ENCODE measurements at regions not wholly inside any gene's neighbourhood (a gene's known extent, or its start where the extent isn't known, plus 50 kb on each side); places are given as distances from the start of the nearest gene placed in this dataset.

DNA sequence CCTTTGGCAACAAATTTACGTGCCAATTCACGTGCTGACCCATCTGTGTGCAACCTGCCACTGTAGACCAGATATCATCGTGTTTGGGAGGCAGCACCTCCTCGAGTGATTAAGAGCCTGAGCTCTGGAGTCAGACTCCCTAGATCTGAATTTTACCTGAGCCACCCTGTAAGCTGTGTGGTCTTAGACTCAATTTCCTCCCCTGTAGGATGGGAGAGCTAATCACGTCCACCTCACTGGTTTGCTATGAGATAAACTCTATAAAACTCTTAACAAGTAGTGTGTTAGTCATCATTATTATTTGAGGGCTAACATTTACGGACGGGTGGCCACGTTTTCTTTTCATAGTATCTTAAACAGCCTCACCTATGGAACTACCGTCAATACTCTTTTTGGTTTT, 220.0 kb upstream of the ADAMTSL1 start:
- TF ChIP-seq, protein P1, sequence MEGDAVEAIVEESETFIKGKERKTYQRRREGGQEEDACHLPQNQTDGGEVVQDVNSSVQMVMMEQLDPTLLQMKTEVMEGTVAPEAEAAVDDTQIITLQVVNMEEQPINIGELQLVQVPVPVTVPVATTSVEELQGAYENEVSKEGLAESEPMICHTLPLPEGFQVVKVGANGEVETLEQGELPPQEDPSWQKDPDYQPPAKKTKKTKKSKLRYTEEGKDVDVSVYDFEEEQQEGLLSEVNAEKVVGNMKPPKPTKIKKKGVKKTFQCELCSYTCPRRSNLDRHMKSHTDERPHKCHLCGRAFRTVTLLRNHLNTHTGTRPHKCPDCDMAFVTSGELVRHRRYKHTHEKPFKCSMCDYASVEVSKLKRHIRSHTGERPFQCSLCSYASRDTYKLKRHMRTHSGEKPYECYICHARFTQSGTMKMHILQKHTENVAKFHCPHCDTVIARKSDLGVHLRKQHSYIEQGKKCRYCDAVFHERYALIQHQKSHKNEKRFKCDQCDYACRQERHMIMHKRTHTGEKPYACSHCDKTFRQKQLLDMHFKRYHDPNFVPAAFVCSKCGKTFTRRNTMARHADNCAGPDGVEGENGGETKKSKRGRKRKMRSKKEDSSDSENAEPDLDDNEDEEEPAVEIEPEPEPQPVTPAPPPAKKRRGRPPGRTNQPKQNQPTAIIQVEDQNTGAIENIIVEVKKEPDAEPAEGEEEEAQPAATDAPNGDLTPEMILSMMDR (conservative IDR thresholded peaks at IDR 0.05) = no peak
- no peak overlapping the region for H3K27ac ChIP-seq

DNA sequence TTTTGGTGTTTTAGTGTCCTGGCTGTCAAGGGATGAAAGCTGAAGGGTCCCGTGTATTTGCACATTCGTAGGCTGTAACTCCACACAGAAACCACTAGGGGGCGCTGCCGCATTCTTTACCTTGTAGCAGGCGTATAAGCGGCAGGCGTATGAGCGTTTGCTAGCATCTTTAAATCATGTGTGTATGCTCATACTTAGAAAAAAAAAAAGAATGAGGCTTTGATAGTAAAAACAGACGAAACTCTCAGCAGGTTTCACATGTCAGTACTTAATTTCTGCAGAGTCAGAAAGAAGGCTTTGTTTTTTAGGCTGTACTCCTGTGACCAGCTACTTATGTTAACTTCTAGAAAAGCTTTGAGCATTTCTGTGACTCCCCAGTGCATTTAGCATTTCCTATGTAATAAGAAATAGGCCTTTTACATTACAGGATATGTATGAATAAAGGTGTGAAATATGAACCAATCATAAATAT, 218.8 kb upstream of the ADAMTSL1 start:
- TF ChIP-seq, protein P1 (conservative IDR thresholded peaks at IDR 0.05) = peak; percentile 96
- H3K27ac ChIP-seq = no peak overlapping the region

DNA sequence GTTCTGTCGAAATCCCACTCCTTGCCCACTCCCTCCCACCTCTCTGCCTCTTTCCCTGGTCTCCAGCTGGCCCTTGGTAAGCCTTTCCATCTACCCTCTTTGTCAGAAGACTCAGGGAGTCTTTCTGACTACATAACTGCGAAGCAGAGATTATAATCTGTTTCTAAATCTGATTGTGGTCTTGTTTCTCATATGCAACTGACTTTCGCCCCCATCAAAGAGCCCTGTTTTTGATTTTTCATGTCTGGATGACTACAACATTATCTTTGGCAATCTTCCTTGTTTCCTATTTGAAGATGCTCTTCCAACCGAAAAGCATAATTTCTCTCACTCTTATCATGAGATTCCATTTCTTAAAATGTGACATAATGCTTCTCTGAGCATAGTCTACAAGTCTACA, 218.2 kb upstream of the ADAMTSL1 start:
- TF ChIP-seq, protein P1 (conservative IDR thresholded peaks at IDR 0.05) = no peak
- H3K27ac ChIP-seq = no peak overlapping the region

DNA sequence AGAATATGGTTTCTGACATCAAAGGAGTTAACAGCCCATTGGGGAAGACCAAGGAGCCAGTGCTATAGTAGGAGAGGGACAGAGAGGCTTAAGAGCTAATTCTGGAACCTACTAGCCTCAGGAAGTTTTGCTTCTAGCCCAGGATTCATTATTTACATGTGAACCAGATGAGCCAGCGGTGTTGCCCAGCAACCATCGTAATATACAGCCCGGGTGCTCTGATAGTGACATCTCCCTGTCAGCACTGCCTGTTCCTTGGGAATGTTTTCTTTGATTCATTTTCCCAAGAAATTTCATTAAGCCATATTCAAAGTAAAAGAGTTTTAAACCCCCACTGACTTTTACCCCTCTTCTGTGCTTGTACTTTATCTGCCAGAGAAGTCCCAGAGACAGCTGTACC, 217.4 kb upstream of the ADAMTSL1 start:
- TF ChIP-seq, protein P1 (conservative IDR thresholded peaks at IDR 0.05) = no peak
- no peak overlapping the region for H3K27ac ChIP-seq

DNA sequence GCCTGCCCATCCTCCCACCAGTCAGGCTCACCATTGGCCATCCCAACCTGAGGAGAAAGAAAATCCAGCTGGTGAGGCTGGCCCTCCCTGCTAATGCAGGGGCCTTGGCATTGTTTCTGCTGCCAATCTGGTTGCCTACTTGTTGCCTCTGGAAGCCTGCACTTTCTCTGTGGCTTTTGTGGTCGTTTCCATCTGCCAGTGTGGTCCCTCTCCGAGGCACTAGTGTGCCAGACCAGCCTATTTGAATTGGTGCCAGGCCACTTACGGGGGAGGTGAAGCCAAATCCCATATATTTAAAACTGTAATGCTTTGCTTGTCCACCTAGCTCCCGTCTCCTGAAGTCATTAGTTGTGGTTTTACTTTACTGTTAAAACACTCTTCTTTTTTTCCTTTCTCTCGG, 213.4 kb upstream of the ADAMTSL1 start:
- TF ChIP-seq, protein P1 (conservative IDR thresholded peaks at IDR 0.05) = no peak
- no peak overlapping the region; the same call in 1 of the 2 replicates for H3K27ac ChIP-seq

DNA sequence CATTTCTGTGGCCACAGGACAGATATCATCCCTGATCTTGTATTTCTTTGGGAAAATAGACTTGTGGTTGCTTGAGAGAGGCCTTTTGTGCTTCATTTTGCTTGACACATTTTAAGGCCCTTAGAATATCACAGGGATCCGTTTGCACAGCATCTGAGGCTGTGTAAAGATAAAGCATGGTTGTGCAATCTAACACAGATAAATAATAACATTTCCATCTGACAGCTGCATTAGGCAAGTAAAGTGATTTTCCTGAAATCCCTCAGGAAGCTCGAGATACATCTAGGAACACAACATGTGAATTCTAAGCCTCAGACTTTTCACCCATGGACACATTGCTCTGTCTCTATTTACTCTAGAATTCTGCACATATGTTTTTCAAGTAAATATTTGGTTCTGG, 212.8 kb upstream of the ADAMTSL1 start:
- no peak overlapping the region; the same call in 1 of the 2 replicates for H3K27ac ChIP-seq
- TF ChIP-seq, protein P1 (conservative IDR thresholded peaks at IDR 0.05) = no peak

DNA sequence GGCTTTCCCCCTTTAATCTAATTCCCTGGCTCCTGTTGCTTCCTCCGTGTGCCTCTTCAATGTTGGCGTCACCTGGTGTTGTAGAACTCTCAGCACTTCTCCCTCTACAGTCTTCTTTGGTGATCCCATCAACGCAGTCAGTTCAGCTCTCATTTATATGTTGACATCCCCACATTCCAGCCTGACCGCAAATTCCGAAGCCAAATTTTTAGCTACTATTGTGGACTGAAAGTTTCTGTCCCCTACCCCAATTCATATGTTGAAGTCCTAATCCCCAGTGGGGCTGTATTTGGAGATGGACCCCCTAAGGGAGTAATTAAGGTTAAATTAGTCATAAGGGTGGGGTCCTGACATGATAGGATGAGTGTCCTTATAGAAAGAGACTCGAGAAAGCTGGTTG, 210.6 kb upstream of the ADAMTSL1 start:
- H3K27ac ChIP-seq = no peak overlapping the region
- TF ChIP-seq, protein P1 (conservative IDR thresholded peaks at IDR 0.05) = no peak

Measured in VCaP (cell line).